ENCODE measurements at regions not wholly inside any gene's neighbourhood (a gene's known extent, or its start where the extent isn't known, plus 50 kb on each side); places are given as distances from the start of the nearest gene placed in this dataset.

- no peak for DNase-seq (ENCODE audit: low read depth in 2 of 2)
Measured at GRCh38 chr4:36712013-36712412, 430.6 kb downstream of the DTHD1 start.

GRCh38 chr4:36716874-36717273, 435.5 kb downstream of the DTHD1 start:
- DNase-seq (ENCODE audit: low read depth in 2 of 2), result no peak

GRCh38 chr4:36719425-36719824, 438.0 kb downstream of the DTHD1 start:
- DNase-seq (ENCODE audit: low read depth in 2 of 2), result no peak

GRCh38 chr4:36722986-36723385, 441.6 kb downstream of the DTHD1 start:
- DNase-seq (ENCODE audit: low read depth in 2 of 2), result no peak

GRCh38 chr4:36734334-36734733, 452.9 kb downstream of the DTHD1 start:
- no peak for DNase-seq (ENCODE audit: low read depth in 2 of 2)

- no peak for DNase-seq (ENCODE audit: low read depth in 2 of 2)
Measured at GRCh38 chr4:36737691-36738090, 456.3 kb downstream of the DTHD1 start.

GRCh38 chr4:36740796-36741310, 459.4 kb downstream of the DTHD1 start:
- DNase-seq (ENCODE audit: low read depth in 2 of 2), result no peak

GRCh38 chr4:36747277-36748129, 466.1 kb downstream of the DTHD1 start:
- no peak for DNase-seq (ENCODE audit: low read depth in 2 of 2)

GRCh38 chr4:36753048-36753447, 471.6 kb downstream of the DTHD1 start:
- DNase-seq (ENCODE audit: low read depth in 2 of 2), result no peak

- no peak for DNase-seq (ENCODE audit: low read depth in 2 of 2)
Measured at GRCh38 chr4:36757580-36758311, 476.3 kb downstream of the DTHD1 start.

- DNase-seq (ENCODE audit: low read depth in 2 of 2), result no peak
Measured at GRCh38 chr4:36758312-36759178, 477.1 kb downstream of the DTHD1 start.

GRCh38 chr4:36761607-36762006, 480.2 kb downstream of the DTHD1 start:
- no peak for DNase-seq (ENCODE audit: low read depth in 2 of 2)

- DNase-seq (ENCODE audit: low read depth in 2 of 2), result no peak
Measured at GRCh38 chr4:36763814-36764213, 480.7 kb upstream of the NWD2 start.

- DNase-seq (ENCODE audit: low read depth in 2 of 2), result no peak
Measured at GRCh38 chr4:36767596-36767995, 476.9 kb upstream of the NWD2 start.

GRCh38 chr4:36771411-36772153, 473.0 kb upstream of the NWD2 start:
- no peak for DNase-seq (ENCODE audit: low read depth in 2 of 2)

GRCh38 chr4:36772154-36772516, 472.4 kb upstream of the NWD2 start:
- no peak for DNase-seq (ENCODE audit: low read depth in 2 of 2)

GRCh38 chr4:36773467-36773866, 471.1 kb upstream of the NWD2 start:
- no peak for DNase-seq (ENCODE audit: low read depth in 2 of 2)

- no peak for DNase-seq (ENCODE audit: low read depth in 2 of 2)
Measured at GRCh38 chr4:36775544-36775943, 469.0 kb upstream of the NWD2 start.

GRCh38 chr4:36779601-36780000, 464.9 kb upstream of the NWD2 start:
- DNase-seq (ENCODE audit: low read depth in 2 of 2), result no peak

GRCh38 chr4:36785973-36786372, 458.6 kb upstream of the NWD2 start:
- DNase-seq (ENCODE audit: low read depth in 2 of 2), result no peak

GRCh38 chr4:36786519-36786918, 458.0 kb upstream of the NWD2 start:
- DNase-seq (ENCODE audit: low read depth in 2 of 2), result no peak

Measured in dermis microvascular lymphatic vessel endothelial cell (primary cell).